ENCODE measurements at regions not wholly inside any gene's neighbourhood (a gene's known extent, or its start where the extent isn't known, plus 50 kb on each side); places are given as distances from the start of the nearest gene placed in this dataset.

- Histone ChIP-seq H3K27me3 (ENCODE audit: control insufficient read depth in 2 of 2, insufficient read depth in 2 of 2, low read length in 2 of 2) (no peaks in the 10 kb centered on the region), H3K36me3 (ENCODE audit: control insufficient read depth, insufficient read depth, low read length) (no peaks in the 10 kb centered on the region), H4K20me1 (replicated peaks; ENCODE audit: control insufficient read depth, insufficient read depth, low read length) (no peaks in the 10 kb centered on the region), H3K9ac (ENCODE audit: insufficient read depth in 1 of 2, low read depth in 2 of 2, low read length in 2 of 2) (no peak overlapping the region), H3K9me1 (ENCODE audit: control insufficient read depth, insufficient read depth, low read length) (no peaks in the 10 kb centered on the region), H3K4me1 (replicated peaks in 1 of 2; ENCODE audit: control insufficient read depth in 2 of 2, insufficient read depth in 2 of 2, low read length in 2 of 2) (no peaks in the 10 kb centered on the region), H3K9me3 (replicated peaks; ENCODE audit: control insufficient read depth, insufficient read depth, low read depth, low read length) (no peaks in the 10 kb centered on the region), H2AFZ (ENCODE audit: low read depth, low read length) (no peak overlapping the region), H3K4me2 (ENCODE audit: insufficient read depth, low read length) (no peak overlapping the region), H3K4me3 (no peak overlapping the region), H3K79me2 (ENCODE audit: control insufficient read depth, insufficient read depth, low read length) (no peaks in the 10 kb centered on the region), H3K27ac (ENCODE audit: extremely low read depth, low read depth, low read length) (no peak overlapping the region)
- intact Hi-C loops (cut with micrococcal nuclease), result no loop called here
- TF ChIP-seq SMARCA4 (IDR thresholded peaks at IDR 0.05) (no peak), ZNF507 (tag; conservative IDR thresholded peaks at IDR 0.05) (no peak), HNRNPUL1 (IDR thresholded peaks at IDR 0.05; ENCODE audit: low read length) (no peak), SMARCA5 (IDR thresholded peaks at IDR 0.05) (no peak), ZFX (CRISPR knock-in tag; IDR thresholded peaks at IDR 0.05) (no peak), HCFC1 (IDR thresholded peaks at IDR 0.05; ENCODE audit: low read depth, low read length) (no peak), E2F1 (CRISPR knock-in tag; IDR thresholded peaks at IDR 0.05) (no peak), NFE2 (IDR thresholded peaks at IDR 0.05; ENCODE audit: low read depth) (no peak), MTF1 (CRISPR knock-in tag; IDR thresholded peaks at IDR 0.05; ENCODE audit: borderline replicate concordance) (no peak), PHB2 (IDR thresholded peaks at IDR 0.05; ENCODE audit: low read depth) (no peak), BRD9 (IDR thresholded peaks at IDR 0.05; ENCODE audit: low read depth, partially characterized antibody) (no peak), TEAD1 (CRISPR knock-in tag; IDR thresholded peaks at IDR 0.05) (no peak), COPS2 (conservative IDR thresholded peaks at IDR 0.05) (no peak), CBFB (CRISPR knock-in tag; IDR thresholded peaks at IDR 0.05) (no peak)
- TF ChIP-seq, protein P1, sequence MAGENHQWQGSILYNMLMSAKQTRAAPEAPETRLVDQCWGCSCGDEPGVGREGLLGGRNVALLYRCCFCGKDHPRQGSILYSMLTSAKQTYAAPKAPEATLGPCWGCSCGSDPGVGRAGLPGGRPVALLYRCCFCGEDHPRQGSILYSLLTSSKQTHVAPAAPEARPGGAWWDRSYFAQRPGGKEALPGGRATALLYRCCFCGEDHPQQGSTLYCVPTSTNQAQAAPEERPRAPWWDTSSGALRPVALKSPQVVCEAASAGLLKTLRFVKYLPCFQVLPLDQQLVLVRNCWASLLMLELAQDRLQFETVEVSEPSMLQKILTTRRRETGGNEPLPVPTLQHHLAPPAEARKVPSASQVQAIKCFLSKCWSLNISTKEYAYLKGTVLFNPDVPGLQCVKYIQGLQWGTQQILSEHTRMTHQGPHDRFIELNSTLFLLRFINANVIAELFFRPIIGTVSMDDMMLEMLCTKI (IDR thresholded peaks at IDR 0.05; ENCODE audit: partially characterized antibody), result no peak
- no peak for ATAC-seq
- WGBS (ENCODE audit: insufficient coverage, low coverage, missing lambda C conversion rate), result 1% methylated on average over 13 of the region's 13 CpGs
- no peak for FAIRE-seq
- ChIA-PET POLR2A (interaction anchor here (0.5 kb wide), 1 partner anchor 284 kb away, joined by 5 read pairs; no protein-coding TSS in a partner anchor), CTCF (ENCODE audit: low intra/inter-chr PET ratio) (no interaction called here)
- BruUV-seq (replicated peaks), result no TSS peak
- in situ Hi-C loops (cut with MboI), result no loop called here
- DNase-seq (ENCODE audit: extremely low read depth in 1 of 4, low spot score in 3 of 4), result no peak
Measured at GRCh38 chr16:60739737-60740683, 1296.2 kb downstream of the CDH8 start.
